Nephron (organoid): ENCODE measurements at regions not wholly inside any gene's neighbourhood (a gene's known extent, or its start where the extent isn't known, plus 50 kb on each side); places are given as distances from the start of the nearest gene placed in this dataset.
"Not testable (repeated sequence)": the region's sequence is repeated elsewhere in the genome, so short reads cannot be mapped to it uniquely, and the experiment has no call there.

Experiments used
- H3K27ac Mint-ChIP-seq, 3 experiments: 2 replicates each; pipeline ENCODE4 v1.8.0; 2020; ENCODE audit warnings: mixed read lengths in 3 of 3, mild to moderate bottlenecking in 2 of 3, moderate library complexity in 1 of 3
- H3K27me3 Mint-ChIP-seq: 2 replicates; pipeline ENCODE4 v1.8.0; 2021; ENCODE audit warnings: low read depth, mild to moderate bottlenecking, moderate library complexity, mixed read lengths
- H3K36me3 Mint-ChIP-seq: 2 replicates; pipeline ENCODE4 v1.8.0; 2020; ENCODE audit warnings: low read depth, mixed read lengths
- H3K4me1 Mint-ChIP-seq: 2 replicates; pipeline ENCODE4 v1.8.0; 2020; ENCODE audit warnings: mixed read lengths
- H3K4me3 Mint-ChIP-seq, 3 experiments: 2 replicates each; pipeline ENCODE4 v1.8.0; 2020; ENCODE audit warnings: mild to moderate bottlenecking in 3 of 3, mixed read lengths in 3 of 3, moderate library complexity in 2 of 3
- H3K9me3 Mint-ChIP-seq: 2 replicates; pipeline ENCODE4 v1.8.0; 2020; ENCODE audit warnings: mixed read lengths
- CTCF ChIP-seq, 3 experiments: fragments of 200-600 bp; sonication (generic); IDR thresholded peaks; one replicate each; pipeline ENCODE4 v1.5.0; 2021; ENCODE audit warnings: antibody characterized with exemption in 3 of 3; ENCODE audit not compliant: unreplicated experiment in 3 of 3

DNA sequence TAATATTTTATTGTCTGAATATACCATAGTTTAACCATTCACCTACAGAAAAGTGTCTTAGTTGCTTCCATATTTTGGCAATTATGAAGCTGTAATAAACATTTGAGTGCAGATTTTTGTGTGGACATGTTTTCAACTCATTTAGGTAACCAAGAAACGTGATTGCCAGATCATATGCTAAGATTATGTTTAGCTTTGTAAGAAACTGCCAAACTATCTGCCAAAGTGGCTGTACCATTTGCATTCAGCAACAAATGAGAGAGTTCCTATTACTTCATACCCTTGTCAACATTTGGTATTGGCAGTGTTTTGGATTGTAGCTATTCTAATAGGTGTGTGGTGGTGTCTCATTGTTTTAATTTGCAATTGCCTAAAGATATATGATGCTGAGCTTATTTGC, 233.5 kb downstream of the TMEM26 start:
- TF ChIP-seq CTCF (IDR thresholded peaks at IDR 0.05; ENCODE audit: unreplicated experiment in 3 of 3), result no peak
- Mint-ChIP-seq H3K36me3 (peaks cover 3% of the 10 kb centered on the region), H3K27ac (no peak overlapping the region), H3K4me3 (no peak overlapping the region), H3K9me3 (peaks cover 14% of the 10 kb centered on the region), H3K4me1 (peaks cover 16% of the 10 kb centered on the region), H3K27me3 (no peaks in the 10 kb centered on the region)

DNA sequence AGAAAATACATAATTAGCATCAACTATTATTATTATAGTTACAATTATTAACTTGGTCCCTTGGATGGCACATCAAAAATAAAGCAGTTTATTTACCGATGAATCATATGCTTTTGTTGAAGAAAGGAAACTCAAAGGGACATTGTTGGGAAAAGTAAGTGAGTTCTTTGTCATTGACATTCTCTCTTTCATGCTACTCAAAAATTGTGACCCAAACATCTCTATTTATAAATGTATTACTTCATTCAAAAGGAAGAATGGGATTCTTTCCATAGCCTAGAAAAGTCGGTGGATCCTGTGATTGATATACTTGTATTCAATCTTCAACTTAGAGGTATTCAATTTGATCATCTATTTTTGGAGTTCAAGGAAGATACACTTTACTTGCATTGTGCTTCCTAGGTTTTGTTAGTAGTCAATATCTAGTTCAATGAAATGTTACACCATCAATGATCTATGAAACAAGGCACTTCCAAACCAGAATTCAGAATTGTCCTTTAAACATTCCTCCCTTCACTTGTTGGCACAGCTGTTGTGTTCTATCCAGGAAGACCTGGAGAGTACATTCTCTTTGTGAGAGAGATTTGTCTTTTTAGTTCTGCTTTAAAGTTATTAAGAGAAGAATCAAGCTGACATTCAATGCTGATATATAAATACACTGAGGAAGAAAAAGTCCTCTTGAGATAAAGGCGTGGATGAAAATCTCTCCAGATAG, 235.2 kb downstream of the TMEM26 start:
- Mint-ChIP-seq H3K27ac (peak overlapping the region in 2 of 3 experiments; percentile 16 to 25), H3K9me3 (peaks cover 3% of the 10 kb centered on the region), H3K36me3 (no peaks in the 10 kb centered on the region), H3K4me1 (peaks cover 10% of the 10 kb centered on the region), H3K27me3 (no peaks in the 10 kb centered on the region), H3K4me3 (no peak overlapping the region)
- TF ChIP-seq CTCF (IDR thresholded peaks at IDR 0.05; ENCODE audit: unreplicated experiment in 3 of 3), result no peak

- Mint-ChIP-seq H3K4me1 (no peaks in the 10 kb centered on the region), H3K27me3 (no peaks in the 10 kb centered on the region), H3K9me3 (no peaks in the 10 kb centered on the region), H3K36me3 (no peaks in the 10 kb centered on the region), H3K4me3 (no peak overlapping the region), H3K27ac (no peak overlapping the region)
- TF ChIP-seq CTCF (IDR thresholded peaks at IDR 0.05; ENCODE audit: unreplicated experiment in 3 of 3), result no peak
These were observed 237.9 kb downstream of the TMEM26 start for GRCh38 chr10:61215246-61215645.

DNA sequence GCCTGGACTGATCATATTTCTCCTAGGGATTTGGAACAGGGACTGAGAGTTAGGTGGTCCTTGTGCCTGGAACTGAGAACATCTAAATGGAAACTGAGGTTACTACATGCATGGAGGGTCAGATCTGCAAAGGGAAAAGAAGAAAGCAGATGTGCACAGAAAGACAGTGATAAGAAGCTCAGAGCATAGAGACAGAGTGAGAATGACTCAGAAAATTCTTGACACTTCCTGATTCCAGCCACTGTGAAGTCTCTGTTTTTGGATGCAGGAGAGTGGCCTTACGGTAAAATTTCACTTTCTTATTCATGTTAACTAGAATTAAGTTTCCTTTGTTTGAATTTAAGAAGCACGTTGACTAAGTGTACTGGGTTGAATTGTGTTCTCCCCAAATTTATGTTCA, 241.7 kb downstream of the TMEM26 start:
- H3K4me1 Mint-ChIP-seq, result no peaks in the 10 kb centered on the region

DNA sequence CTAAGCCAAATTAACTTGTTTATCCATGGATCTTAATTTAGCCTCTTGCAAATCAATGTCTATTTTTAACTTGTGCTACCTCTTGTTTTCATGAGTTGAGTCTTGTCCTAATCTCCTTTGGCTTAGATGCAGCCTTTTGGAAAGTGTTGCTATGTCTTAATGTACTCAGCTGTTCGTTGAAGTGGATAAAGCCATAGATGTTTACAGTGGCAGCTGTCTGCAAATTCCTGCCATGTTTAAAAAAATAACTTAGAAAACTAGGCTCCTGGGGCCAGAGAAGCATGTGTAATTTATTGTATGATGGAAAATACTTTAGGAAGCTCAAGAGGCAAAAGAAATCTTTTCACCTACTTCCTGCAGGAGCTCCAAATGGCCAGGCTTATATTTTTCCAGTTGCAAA, 253.1 kb upstream of the RHOBTB1 start:
- Mint-ChIP-seq H3K9me3 (peaks cover 21% of the 10 kb centered on the region), H3K4me3 (no peak overlapping the region), H3K36me3 (peaks cover 8% of the 10 kb centered on the region), H3K4me1 (peaks cover 25% of the 10 kb centered on the region), H3K27me3 (no peaks in the 10 kb centered on the region), H3K27ac (peak overlapping the region; percentile 23 to 87 (median 65))
- no peak for TF ChIP-seq CTCF (IDR thresholded peaks at IDR 0.05; ENCODE audit: unreplicated experiment in 3 of 3)

More for the DNA sequence above, 241.7 kb downstream of the TMEM26 start:
- TF ChIP-seq CTCF (IDR thresholded peaks at IDR 0.05; ENCODE audit: unreplicated experiment in 3 of 3), result no peak
- Mint-ChIP-seq H3K4me3 (no peak overlapping the region), H3K36me3 (no peaks in the 10 kb centered on the region), H3K9me3 (no peaks in the 10 kb centered on the region), H3K27ac (no peak overlapping the region), H3K27me3 (no peaks in the 10 kb centered on the region)

DNA sequence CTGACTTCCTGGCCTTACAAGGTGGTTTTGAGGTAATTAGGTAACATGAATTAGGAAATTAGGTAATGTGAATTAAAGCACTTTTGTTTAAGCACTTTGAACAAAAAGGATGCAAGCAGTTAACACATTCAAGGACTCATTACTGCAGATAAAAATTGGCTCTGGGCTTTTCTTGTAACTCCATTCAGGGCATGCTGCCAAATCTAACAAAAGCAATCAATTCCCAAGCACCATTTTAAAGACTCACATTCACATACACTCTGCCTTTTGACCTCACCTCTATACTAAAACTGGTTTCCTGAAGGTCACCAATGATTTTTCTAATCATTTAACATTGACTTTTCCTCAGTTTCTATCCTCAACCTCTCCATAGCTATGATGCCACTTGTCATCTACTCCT, 251.2 kb upstream of the RHOBTB1 start:
- H3K27ac Mint-ChIP-seq, result no peak overlapping the region
- H3K9me3 Mint-ChIP-seq, result peaks cover 27% of the 10 kb centered on the region
- no peaks in the 10 kb centered on the region for H3K27me3 Mint-ChIP-seq
- peaks cover 8% of the 10 kb centered on the region for H3K36me3 Mint-ChIP-seq
- no peak overlapping the region for H3K4me3 Mint-ChIP-seq
- TF ChIP-seq CTCF (IDR thresholded peaks at IDR 0.05; ENCODE audit: unreplicated experiment in 3 of 3), result no peak
- peaks cover 31% of the 10 kb centered on the region for H3K4me1 Mint-ChIP-seq

GRCh38 chr10:61192589-61192988, 248.6 kb upstream of the RHOBTB1 start:
- not testable (repeated sequence) for H3K27me3 Mint-ChIP-seq, H3K36me3 Mint-ChIP-seq, H3K4me3 Mint-ChIP-seq, H3K27ac Mint-ChIP-seq
- Mint-ChIP-seq H3K9me3 (peaks cover 18% of the 10 kb centered on the region), H3K4me1 (peaks cover 41% of the 10 kb centered on the region)
